ENCODE measurements at regions not wholly inside any gene's neighbourhood (a gene's known extent, or its start where the extent isn't known, plus 50 kb on each side); places are given as distances from the start of the nearest gene placed in this dataset.

DNA sequence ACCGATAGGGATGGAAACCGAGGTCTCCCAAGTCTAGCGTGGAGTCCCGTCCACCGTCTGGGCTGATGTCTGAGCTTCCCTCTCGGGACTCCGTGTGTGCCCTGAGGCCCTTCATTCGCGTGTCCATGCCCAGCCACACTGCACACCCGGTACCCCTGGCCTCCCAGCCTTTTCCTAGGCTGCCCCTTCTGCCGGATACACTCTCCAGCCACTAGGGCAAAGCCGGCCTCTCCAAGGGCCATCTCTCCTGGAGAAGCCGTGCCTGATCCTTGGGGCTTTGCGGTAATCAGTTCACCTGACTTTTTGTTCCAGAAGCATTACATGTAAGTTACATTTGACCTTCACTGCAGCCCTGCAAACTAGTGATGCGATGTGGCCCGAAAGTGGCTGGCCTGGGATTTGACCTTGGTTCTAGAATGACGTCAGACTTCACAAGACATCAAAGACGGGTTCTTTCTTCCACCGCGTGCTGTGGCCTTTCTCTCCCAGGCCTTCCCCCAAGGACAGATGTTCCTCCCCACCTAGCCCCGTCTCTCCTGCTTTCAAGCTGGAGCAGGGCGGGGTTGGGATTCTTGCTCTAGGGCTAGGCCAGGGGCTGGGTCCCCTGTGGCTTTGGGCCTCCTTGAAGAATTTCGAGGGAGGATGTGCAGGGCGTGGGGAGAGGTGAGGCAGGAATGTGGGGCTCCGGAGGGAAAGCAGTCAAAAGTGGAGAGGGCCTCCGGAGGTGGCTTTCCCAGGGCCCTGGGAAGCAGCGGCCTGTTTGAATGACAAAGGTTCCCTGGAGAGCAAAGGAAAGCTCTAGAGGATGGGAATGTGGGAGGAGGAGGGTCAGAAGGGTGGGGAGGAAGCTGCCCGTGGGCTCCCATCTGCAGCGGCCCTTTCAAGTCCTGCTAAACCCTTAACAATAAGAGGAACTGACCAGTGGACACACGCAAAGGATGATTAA lies 49.7 kb upstream of the SLC2A1 start:
- no peak for DNase-seq (ENCODE audit: low read depth in 1 of 2, low spot score in 1 of 2)
